GM19468 (cell line): ENCODE measurements at regions not wholly inside any gene's neighbourhood (a gene's known extent, or its start where the extent isn't known, plus 50 kb on each side); places are given as distances from the start of the nearest gene placed in this dataset.
A peak's percentile ranks its signal among the peaks of the same experiment; 100 is the strongest.
"Not testable (repeated sequence)": the region's sequence is repeated elsewhere in the genome, so short reads cannot be mapped to it uniquely, and the experiment has no call there.

Experiments used
- ATAC-seq: cut with Tn5 transposase; IDR thresholded peaks from one replicate; pipeline ENCODE4 v1.9.1; 2021; ENCODE audit warnings: mild to moderate bottlenecking, moderate library complexity, moderate number of reproducible peaks; ENCODE audit not compliant: unreplicated experiment; ENCODE audit errors: extremely low read depth

DNA sequence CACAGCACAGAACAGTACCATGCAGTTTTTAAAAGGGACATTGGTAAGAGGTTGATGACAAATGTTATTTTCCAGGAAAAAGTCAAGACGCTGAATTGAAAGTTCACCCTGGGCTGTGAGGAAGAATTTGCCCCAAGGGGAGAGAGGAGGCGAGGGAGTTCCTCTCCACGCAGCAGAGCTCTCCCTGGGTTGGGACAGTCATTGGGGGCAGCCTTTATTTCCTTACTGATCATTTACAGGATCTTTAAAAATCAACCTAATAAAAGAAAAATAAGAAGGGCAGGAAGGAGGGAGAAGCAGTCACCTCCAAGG, 49.9 kb upstream of the WNT7B start:
- no peak for ATAC-seq

DNA sequence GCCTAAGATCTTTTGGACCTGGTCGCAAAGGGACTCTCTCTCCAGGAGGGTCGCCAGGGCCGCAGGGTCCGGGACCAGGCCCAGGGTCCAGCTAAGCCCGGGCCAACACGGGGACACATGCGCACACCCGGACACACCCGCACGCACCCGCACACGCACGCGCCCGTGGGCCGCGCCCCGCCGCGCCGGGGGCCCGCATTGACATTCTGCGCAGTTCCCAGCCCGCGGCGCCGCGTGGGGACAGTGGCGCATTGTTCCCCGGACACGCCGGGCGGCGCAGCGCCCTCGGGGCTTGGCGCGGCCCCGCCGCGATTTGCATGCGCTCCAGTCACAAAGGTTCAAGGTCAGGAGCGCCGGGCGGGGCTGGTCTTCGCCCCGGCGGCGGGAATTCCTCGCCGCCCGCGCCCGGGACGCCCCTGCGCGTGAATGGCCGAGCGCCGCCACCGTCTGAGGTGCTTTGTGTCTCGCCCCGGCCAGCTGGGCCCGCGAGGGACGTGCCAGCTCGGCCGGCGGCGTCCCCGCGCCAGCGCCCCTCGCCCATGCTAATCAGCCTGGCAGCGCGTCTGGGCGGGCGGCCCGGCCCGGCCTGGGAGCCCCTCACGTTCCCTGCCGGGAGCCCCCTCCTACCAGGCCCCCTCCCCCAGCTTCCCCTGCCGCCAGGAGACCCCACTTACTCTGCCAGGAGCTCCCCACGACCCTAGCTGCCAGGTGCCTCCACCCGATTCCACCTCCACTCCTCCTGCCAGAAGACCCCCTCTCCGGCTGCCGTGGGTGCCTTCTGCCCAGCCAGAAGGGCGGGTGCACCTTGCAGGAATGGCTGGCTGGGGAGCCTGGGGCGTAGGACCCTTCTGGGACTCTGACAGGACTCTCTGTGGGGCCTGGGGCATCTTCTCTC, 50.5 kb upstream of the WNT7B start:
- ATAC-seq: no peak

DNA sequence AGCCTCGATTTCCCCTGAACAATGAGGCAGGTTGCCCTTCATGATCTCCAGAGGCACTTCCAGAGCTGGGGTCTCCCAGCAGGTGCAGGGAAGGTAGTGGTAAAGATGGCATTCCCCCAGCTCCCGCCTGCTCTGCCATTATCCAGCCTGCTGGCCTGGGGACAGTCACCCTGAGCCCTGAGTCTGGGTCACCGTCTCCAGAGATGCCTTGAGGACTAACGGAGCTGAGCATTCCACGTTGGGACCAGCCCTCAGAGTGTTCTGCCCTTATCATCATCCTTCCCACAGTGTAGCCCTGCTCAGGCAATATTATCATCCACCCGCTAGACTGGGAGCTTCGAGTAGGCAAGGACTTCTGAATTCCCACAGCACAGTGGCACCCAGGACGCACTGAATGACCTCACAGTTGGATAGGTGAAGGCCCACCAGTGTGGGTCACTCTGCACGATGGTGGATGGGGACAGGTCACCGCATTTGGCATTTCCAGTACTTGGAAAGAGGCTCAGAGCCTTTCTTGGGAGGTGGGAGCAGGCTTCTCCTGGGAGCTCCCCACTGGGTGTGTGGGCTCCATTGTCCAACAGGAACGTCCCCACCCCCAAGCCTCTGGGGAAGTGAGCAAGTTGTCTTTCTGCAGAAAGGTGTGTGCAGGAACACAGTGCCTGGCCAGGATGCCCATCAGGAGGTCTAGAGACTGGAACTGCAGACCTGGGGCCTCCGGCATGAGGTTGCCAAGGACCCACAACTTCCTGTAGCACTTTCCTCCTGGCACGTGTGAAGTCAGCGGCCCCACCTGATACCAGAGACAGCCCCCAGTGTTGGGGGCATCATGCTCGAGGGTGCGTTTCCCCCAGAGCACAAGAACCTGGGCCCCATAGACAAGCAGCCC, 51.4 kb upstream of the WNT7B start:
- ATAC-seq: no peak

DNA sequence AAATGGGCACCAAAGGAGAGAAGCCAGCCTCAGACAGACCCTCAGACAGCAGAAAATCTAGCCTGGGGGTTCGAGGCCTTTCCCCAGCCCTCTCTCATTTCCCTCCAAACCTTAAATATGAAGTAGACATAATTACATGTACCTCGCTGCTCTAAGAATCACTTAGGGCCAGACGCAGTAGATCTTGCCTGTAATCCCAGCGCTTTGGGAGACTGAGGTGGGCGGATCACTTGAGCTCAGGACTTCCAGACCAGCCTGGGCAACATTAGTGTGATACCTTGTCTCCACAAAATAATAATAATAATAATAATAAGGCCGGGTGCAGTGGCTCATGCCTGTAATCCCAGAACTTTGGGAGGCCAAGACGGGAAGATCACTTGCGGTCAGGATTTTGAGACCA, 52.1 kb upstream of the WNT7B start:
- no peak for ATAC-seq

DNA sequence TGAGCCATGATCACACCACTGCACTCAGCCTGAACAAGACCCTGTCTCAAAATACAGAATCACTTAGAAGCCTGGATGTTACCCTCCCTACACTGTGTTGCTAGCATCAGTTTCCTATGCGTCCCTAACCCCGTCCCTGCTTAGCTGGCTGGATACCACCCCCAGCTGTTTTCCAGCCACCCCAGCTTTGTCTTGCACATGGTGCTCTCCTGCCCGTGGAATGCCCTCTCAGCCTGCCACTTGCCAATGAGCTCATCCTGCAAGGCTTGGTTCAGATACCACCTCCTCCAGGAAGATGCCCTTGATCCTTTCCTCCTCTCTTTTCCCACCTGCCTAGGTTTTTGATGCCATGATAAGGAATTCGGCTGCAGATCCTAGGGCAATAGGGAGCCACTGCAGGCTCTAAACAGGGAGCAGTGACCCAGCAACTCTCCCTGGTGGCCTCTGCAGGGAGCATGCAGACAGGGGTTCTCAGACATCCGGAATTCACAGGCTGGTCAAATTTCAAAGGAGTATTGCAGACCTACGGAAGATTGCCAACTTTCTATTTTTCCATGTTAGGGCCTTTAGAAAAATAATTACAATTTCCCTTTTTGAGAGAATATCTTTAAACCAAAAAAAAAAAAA, 52.7 kb upstream of the WNT7B start:
- no peak for ATAC-seq

DNA sequence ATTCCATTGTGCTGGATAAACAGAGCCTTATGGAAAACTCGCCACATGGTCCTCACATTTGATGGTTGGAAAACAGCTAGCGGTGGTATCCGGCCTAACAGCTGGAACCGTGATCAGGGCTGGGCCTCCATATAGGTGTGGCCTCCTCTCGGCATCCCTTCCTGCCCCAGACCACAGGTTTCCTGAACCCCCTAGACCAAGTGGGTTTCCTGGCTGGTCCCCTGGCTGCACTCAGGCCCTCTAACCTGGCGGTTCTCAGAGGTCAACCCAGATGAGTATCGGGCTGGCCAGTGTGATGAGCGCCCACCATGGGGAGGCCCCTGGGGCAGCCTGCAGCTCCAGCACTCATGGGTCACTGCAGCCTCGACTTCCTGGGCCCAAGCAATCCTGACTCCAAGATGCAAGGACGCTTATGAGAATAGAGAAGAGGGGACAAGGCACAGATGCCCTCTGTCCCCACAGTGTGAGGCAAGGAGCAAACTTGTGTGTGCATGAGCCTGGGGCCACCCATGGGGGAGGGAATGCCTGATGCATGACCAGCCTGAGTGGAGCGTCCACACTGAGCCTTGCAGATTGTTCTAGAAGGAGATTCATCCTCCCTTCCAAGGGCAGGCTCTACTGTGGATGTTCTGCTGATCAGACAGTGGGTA, 53.4 kb upstream of the WNT7B start:
- no peak for ATAC-seq

DNA sequence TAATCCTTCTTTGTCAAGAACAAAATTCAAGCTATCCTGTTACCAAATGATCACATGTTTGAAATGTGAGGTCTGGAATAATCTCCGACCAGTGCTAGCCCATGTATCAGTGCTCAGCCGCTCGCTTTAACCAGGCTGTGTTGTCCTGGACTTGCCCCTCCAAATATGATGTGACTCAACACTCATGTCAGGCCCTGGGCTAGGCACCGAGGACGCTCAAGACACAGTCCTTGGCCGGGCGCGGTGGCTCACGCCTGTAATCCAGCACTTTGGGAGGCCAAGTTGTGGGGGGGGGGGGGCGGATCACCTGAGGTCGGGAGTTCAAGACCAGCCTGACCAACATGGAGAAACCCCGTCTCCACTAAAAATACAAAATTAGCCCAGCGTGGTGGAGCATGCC, 54.1 kb upstream of the WNT7B start:
- no peak for ATAC-seq

DNA sequence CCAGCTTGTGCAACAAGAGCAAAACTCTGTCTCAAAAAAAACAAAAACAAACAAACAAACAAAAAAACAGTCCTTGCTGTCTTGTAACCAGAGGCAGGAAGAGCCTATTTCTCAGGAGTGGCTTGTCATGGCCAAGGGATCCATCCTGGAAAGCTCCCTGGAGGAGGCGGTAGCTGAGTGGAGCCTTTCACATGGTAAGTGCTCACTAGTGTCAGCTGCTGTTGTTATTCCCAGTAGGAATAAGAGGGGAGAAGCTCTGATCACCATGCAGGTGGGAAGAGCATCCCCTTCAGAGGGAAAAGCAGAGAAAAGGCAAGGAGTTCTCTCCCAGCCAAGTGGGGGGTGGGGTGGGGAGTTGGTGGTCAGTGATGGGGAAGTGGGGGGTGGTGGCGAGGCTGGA, 54.6 kb upstream of the WNT7B start:
- ATAC-seq: no peak

DNA sequence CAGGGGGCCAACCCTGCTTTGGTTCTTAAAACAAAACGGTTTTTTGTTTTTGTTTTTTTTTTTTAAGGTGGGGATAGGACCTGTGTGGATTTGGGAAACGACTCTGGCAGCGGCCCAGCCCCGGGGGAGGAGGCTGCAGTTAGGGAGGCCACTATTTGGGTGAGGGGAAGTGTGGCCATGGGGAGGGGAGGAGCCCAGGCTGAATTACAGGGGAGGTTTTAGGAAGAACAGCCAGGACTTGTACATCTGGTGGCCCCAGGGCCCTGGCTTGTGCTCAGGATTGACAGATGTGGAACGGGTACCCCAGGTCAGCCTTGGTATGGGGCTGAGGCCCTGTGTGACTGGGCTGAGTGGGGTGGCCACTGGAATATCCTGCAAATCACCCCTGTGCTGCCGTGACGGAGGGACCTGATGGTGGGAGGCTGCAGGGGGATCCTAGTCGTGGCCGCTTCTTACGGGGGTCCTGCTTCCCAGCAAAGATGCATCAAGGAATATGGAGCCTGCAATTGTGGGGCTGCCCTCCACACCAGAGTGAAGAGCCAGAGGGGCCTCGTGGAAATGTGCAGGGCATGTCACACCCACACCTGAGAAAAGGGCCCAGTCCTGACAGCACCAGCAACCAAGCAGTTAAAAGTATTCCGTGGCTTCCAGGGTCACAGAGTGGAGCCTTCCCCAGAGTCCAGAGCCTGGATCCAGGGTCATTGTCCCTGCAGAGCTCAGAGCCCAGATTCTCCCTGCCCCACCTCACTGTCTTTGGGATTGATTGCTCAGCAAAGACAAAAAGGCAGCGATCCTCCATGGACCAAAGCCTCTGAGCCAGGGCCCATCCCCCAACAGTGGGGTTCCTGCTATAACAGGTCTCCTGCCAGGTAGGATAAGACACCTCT, 55.2 kb upstream of the WNT7B start:
- no peak for ATAC-seq

DNA sequence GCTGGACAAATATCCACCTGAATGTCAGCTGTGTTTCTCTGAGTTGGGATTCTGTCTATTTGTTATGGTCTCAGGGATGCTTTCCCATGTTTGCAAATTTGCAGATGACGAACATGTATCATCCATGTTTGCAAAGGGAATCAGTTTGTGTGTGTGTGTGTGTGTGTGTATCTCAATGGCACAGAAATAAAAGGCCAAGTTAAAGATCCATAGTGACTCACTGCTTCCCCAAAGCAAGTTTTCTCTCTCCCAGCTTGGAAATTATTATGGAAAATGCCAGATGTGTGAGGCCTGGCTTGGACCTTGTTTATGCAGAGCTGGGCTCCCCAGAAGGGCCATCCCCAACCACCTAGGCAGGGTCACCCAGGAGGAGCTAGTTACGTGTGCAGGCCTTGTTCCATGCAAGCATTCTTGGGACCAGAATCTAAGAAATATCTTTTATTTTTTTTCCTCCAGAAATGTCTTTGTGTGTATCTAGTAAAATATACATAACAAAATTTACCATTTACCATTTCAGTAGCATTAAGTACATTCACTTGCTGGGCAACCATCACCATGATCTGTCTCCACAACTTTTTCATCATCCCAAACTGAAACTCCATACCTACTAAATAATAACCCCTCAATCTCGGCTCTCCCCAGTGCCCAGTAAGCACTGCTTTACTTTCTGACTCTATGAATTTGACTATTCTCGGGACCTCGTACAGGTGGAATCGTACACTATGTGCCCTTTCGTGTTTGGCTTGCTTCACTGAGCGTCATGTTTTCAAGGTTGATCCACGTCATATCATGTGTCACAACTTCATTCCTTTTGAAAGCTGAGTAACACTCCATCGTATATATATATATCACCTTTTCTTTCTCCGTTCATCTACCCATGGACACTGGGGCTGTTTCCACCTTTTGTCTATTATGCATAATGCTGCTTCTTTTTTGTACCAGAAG, 56.6 kb upstream of the WNT7B start:
- no peak for ATAC-seq

DNA sequence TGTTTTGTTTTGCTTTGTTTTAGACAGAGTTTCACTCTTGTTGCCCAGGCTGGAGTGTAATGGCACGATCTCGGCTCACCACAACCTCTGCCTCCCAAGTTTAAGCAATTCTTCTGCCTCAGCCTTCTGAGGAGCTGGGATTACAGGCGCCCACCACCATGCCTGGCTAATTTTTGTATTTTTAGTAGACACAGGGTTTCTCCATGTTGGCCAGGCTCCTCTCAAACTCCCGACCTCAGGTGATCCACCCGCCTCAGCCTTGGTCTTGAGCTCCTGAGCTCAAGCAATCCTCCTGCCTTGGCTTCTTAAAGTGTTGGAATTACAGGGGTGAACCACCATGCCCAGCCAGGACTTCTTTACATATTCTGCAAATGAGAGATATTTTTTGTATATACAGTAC, 57.5 kb upstream of the WNT7B start:
- ATAC-seq: not testable (repeated sequence)

DNA sequence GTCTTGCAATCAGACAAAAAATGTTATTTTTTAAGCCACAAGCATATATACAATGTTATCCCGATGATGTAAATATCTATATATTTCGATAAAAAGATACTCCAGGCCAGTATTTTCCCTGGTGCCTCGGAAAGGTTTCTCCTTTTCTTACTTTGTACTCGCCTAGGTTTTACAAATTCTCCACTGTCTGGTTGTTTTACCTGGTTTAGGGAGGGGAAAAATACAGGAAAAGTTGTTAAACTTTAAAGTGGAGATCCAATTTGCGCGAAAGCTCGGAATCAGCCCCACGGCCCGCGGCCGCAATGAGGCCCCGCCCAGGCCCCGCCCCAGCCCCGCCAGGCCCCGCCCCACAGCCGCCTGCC, 58.4 kb upstream of the WNT7B start:
- ATAC-seq: no peak

DNA sequence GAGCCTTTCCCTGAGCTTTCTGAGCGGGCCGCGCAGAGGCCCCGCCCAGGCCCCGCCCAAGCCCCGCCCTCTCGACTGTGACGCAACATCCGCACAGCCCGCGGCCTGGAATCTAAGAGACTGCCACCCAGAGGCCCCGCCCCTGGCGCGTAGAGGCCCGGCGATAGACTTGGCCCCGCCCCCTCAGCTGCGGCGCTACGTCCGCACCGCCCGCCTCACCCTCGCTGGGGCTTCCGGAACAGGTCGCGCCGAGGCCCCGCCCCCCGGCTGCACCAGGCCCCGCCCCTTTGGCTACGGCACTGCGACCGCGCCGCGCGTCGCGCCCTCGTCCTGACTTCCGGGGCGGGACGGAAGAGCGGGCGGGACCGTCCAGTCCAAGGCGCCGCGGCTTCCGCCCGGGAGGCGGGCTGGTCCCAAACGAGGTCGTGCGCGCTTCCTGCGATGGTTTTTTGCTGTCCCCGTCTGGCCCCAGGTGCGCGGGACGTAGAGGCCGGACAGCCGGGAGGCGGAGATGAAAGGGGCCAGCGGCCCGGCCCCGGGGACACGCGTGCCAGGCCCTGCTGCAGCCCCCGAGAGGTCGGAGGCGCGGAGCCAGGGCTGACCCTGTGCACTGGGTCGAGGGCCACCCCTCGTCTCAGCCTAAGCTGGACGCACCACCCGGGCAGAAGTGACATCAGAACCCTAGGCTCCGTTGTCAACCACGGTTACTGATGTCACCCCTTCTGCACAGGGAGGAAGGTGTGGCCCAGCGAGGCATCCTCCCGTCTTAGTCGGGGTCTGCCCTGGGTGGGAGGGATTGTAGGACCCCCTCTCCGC, 59.0 kb upstream of the WNT7B start:
- peak; percentile 76 for ATAC-seq

DNA sequence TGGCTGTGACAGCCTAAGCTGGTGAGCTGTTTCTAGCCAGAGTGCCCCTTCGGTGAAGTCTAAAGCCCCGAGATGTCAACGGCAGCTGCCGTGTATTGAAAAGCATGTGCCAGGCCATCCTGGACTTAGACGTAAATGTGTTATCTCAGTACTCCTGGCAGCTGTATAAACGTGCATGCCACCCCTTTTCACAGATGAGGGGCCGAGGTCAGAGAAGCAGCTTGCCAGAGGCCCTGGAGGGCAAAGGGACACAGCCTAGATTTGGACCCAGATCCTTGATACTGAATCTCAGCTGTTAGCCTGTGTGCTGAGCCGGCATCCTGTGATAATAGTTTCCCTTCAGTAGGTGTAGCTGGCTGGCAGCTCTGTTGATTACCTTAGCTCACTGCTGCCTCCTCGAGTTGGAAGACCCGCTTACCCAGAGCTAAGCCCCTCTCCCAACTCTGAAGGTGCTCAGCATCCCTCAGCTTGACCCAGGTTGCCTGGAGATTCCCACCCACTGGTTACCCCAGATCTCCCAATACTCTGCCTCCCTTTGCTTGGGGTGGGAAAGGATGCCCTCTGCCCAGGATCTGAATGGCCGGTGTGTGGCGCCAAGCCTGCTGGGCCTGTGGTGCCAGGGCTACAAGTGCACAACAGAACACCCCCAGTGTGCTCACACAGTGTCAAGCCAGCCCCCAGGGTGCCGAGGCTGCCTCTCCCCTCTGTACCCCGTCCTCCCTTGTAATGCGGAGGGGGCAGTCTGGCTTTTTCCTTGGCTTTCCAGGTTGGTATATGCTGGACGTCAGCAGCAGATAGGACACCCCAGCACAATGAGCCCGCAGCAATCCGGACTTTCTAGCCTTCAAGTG, 59.8 kb upstream of the WNT7B start:
- no peak for ATAC-seq

DNA sequence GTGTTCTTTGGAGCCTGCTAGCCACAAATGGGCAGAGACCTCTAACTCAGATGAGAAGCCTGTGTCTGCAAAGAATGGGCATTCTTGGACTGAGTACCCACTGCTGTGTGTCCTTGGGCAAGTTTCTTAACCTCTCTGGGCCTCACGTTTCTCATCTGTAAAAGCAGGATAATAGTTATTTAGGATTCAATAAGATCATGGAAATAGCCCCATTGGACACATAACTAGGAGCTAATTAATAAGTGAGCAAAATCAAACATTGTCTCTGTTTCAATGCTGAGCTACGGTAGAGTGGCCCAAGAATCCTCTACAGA, 61.2 kb upstream of the WNT7B start:
- no peak for ATAC-seq

DNA sequence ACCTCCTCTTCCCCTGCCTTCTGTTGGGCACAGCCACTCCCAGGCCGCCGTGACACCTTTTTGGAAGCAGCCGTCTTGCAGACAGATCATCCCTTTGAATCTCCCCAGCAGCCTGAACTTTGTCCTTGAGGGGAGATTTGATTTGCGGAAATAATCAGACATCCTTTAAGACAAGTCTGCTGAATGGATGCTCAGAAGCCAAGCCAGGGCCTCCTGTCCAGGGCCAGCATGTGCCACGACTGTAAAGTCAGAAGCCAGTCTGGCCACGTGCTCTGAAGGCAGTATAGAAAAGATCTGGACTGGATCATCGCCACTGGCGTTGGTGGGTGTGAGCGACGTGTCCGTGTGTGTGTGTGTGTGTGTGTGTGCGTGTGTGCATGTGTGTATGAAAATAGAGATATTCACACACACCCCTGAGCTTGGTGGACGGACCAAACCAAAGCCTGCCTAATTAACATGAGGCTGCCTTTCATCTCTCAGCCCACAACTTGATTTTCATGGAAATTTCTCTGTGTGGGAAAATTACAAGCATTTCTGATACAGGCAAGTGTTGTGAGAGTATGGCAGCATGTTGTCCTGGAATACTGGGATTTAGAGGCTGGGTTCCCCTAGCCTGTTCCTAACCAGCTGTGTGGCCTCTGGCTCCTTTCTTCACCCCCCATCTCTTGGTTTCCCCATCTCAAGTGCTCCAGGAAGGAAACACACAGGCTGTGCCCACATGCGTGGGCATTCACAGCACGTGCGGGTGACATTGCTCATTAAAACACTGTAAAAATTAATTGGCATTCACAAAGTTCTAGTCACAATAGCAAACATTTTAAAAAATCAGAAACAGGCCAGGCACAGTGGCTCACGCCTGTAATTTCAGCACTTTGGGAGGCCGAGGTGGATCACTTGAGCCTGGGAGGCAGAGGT, 61.8 kb upstream of the WNT7B start:
- ATAC-seq: no peak
